WTC11 (cell line): ENCODE measurements at regions not wholly inside any gene's neighbourhood (a gene's known extent, or its start where the extent isn't known, plus 50 kb on each side); places are given as distances from the start of the nearest gene placed in this dataset.

Experiments used
- ATAC-seq: fragments of 200-7000 bp; cut with Tn5 transposase; 2 replicates; pipeline ENCODE4 v1.10.0; 2021; ENCODE audit warnings: mild to moderate bottlenecking, moderate library complexity
- CTCF ChIA-PET: fragments of 300-600 bp; sonication (Branson Sonifier 250); formaldehyde crosslinking; loops from one replicate; lab custom pipeline; 2021; ENCODE audit warnings: antibody characterized with exemption; lab: Charles Lee
- POLR2A ChIA-PET: fragments of 350-600 bp; sonication (Branson Sonifier 250); formaldehyde crosslinking; loops from one replicate; lab custom pipeline; 2021; ENCODE audit warnings: antibody characterized with exemption; lab: Charles Lee
- DNase-seq: peaks from one replicate; pipeline ENCODE4 v3.0.0; 2021; ENCODE audit warnings: low spot score
- H3K27ac Mint-ChIP-seq: 2 replicates; pipeline ENCODE4 v1.8.0; 2021; ENCODE audit warnings: mixed read lengths
- H3K27me3 Mint-ChIP-seq: 2 replicates; pipeline ENCODE4 v1.8.0; 2021; ENCODE audit warnings: low read depth, mild to moderate bottlenecking, moderate library complexity, mixed read lengths
- H3K36me3 Mint-ChIP-seq: 2 replicates; pipeline ENCODE4 v1.8.0; 2021; ENCODE audit warnings: mixed read lengths
- H3K4me1 Mint-ChIP-seq: 2 replicates; pipeline ENCODE4 v1.8.0; 2022; ENCODE audit warnings: mixed read lengths
- H3K4me3 Mint-ChIP-seq: 2 replicates; pipeline ENCODE4 v1.8.0; 2021; ENCODE audit warnings: mild to moderate bottlenecking, moderate library complexity, mixed read lengths
- H3K9me3 Mint-ChIP-seq: 2 replicates; pipeline ENCODE4 v1.8.0; 2021; ENCODE audit warnings: mixed read lengths
- CREM ChIP-seq: sonication (generic); formaldehyde crosslinking; IDR thresholded peaks from 2 replicates; pipeline ENCODE4 v1.8.1; 2022; ENCODE audit warnings: mild to moderate bottlenecking, missing genetic modification reagents, moderate library complexity
- EMX1 ChIP-seq: fragments of 250-450 bp; sonication (Bioruptor Pico); IDR thresholded peaks from 2 replicates; pipeline ENCODE4 v1.8.0; 2021; ENCODE audit warnings: mild to moderate bottlenecking
- FOXJ3 ChIP-seq: sonication (generic); formaldehyde crosslinking; IDR thresholded peaks from 2 replicates; pipeline ENCODE4 v1.9.0; 2021; ENCODE audit warnings: missing genetic modification reagents, mild to moderate bottlenecking, borderline replicate concordance
- FOXK1 ChIP-seq: sonication (generic); formaldehyde crosslinking; IDR thresholded peaks from 2 replicates; pipeline ENCODE4 v1.8.0; 2022; ENCODE audit warnings: mild to moderate bottlenecking, moderate library complexity, missing genetic modification reagents
- NFATC4 ChIP-seq: fragments of 250-450 bp; sonication (Bioruptor Pico); IDR thresholded peaks from 2 replicates; pipeline ENCODE4 v1.9.0; 2021; ENCODE audit warnings: mild to moderate bottlenecking
- NFE2L1 ChIP-seq: sonication (generic); formaldehyde crosslinking; IDR thresholded peaks from 2 replicates; pipeline ENCODE4 v1.8.1; 2023; ENCODE audit warnings: missing genetic modification reagents
- RORB ChIP-seq: fragments of 250-450 bp; sonication (Bioruptor Pico); IDR thresholded peaks from 2 replicates; pipeline ENCODE4 v1.9.0; 2021; ENCODE audit warnings: mild to moderate bottlenecking
- SOX15 ChIP-seq: fragments of 250-450 bp; sonication (Bioruptor Pico); IDR thresholded peaks from 2 replicates; pipeline ENCODE4 v1.9.0; 2021; ENCODE audit warnings: mild to moderate bottlenecking
- SP1 ChIP-seq: sonication (generic); formaldehyde crosslinking; conservative IDR thresholded peaks from 2 replicates; pipeline ENCODE4 v1.8.1; 2022; ENCODE audit warnings: missing genetic modification reagents
- TF ChIP-seq, protein P1 (sequence below): sonication (generic); formaldehyde crosslinking; IDR thresholded peaks from 2 replicates; pipeline ENCODE4 v1.8.0; 2022; ENCODE audit warnings: mild to moderate bottlenecking, missing genetic modification reagents
- TF ChIP-seq, protein P2 (sequence below): sonication (generic); formaldehyde crosslinking; IDR thresholded peaks from 2 replicates; pipeline ENCODE4 v1.8.1; 2022; ENCODE audit warnings: mild to moderate bottlenecking, missing genetic modification reagents, moderate library complexity, borderline replicate concordance
- TF ChIP-seq, protein P3 (sequence below): sonication (generic); formaldehyde crosslinking; IDR thresholded peaks from 2 replicates; pipeline ENCODE4 v1.8.0; 2022; ENCODE audit warnings: missing genetic modification reagents
- TF ChIP-seq, protein P4 (sequence below): fragments of 200-600 bp; IDR thresholded peaks from 2 replicates; pipeline ENCODE4 v1.8.0; 2022; ENCODE audit warnings: antibody characterized with exemption
- TF ChIP-seq, protein P5 (sequence below): fragments of 250-450 bp; sonication (Bioruptor Pico); IDR thresholded peaks from 2 replicates; pipeline ENCODE4 v1.9.0; 2021; ENCODE audit warnings: mild to moderate bottlenecking
- TF ChIP-seq, protein P6 (sequence below): sonication (generic); formaldehyde crosslinking; IDR thresholded peaks from 2 replicates; pipeline ENCODE4 v1.8.1; 2023; ENCODE audit warnings: mild to moderate bottlenecking, missing genetic modification reagents

DNA sequence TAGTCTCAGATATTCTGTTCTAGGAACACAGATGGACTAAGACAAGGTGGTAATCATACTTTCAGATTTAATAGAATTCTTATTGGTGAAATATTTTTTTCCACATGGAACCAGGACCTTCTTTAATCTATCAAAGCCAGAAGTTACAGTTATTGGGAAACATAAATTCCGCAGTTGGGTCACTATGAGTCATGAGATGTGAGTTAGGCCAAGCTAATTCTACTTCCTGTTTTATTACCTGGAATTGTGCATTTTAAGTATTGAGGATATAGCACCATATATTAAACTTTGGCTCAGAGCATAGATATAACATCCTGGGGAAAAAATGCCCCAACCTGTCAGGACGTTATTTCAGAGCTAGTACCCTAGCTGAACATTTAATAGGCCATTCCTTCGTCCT is 96.4 kb upstream of the P3H2 start:
- Mint-ChIP-seq H3K9me3 (peaks cover 40% of the 10 kb centered on the region), H3K4me3 (no peak overlapping the region), H3K27me3 (no peaks in the 10 kb centered on the region; the same call in 1 of the 2 replicates), H3K4me1 (peaks cover 7% of the 10 kb centered on the region; the same call in 1 of the 2 replicates), H3K36me3 (peaks cover 23% of the 10 kb centered on the region), H3K27ac (no peak overlapping the region)
- POLR2A ChIA-PET = no interaction called here
- CTCF ChIA-PET = interaction anchor here (1.0 kb wide), 1 partner anchor 226 kb away, joined by 3 read pairs; no protein-coding TSS in a partner anchor
- no peak for TF ChIP-seq FOXK1 (CRISPR knock-in tag)
- DNase-seq (no peak), ATAC-seq (no peak)

DNA sequence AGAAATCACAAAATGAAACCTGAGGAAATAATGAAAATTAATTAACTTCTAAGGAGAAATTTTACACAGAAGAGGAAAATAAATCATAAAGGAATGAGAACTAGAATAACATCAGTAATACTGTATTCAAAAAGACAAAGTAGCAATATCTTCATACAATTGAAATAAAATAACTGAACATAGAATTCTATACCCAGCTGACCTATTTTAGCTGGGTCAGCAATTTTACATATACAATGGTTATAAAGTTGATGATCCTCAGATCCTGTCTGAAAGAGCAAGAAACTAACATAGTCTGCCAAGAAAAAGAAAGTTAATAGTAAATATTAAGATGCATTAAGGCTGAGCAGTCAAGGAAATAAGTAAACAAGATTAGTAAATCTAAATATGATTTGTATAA is 93.0 kb upstream of the P3H2 start:
- H3K9me3 Mint-ChIP-seq = peaks cover 20% of the 10 kb centered on the region
- peaks cover 7% of the 10 kb centered on the region; the same call in 1 of the 2 replicates for H3K4me1 Mint-ChIP-seq
- no peaks in the 10 kb centered on the region for H3K36me3 Mint-ChIP-seq
- ChIA-PET CTCF (no interaction called here), POLR2A (no interaction called here)
- no peak overlapping the region for H3K4me3 Mint-ChIP-seq
- DNase-seq = no peak
- H3K27ac Mint-ChIP-seq = no peak overlapping the region
- no peaks in the 10 kb centered on the region for H3K27me3 Mint-ChIP-seq
- ATAC-seq = no peak
- TF ChIP-seq, protein P1, sequence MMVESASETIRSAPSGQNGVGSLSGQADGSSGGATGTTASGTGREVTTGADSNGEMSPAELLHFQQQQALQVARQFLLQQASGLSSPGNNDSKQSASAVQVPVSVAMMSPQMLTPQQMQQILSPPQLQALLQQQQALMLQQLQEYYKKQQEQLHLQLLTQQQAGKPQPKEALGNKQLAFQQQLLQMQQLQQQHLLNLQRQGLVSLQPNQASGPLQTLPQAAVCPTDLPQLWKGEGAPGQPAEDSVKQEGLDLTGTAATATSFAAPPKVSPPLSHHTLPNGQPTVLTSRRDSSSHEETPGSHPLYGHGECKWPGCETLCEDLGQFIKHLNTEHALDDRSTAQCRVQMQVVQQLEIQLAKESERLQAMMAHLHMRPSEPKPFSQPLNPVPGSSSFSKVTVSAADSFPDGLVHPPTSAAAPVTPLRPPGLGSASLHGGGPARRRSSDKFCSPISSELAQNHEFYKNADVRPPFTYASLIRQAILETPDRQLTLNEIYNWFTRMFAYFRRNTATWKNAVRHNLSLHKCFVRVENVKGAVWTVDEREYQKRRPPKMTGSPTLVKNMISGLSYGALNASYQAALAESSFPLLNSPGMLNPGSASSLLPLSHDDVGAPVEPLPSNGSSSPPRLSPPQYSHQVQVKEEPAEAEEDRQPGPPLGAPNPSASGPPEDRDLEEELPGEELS (CRISPR knock-in tag) = no peak
- TF ChIP-seq RORB (CRISPR knock-in tag) (no peak), CREM (CRISPR knock-in tag) (no peak), EMX1 (CRISPR knock-in tag) (no peak), SOX15 (CRISPR knock-in tag) (no peak), SP1 (no peak), FOXJ3 (CRISPR knock-in tag) (no peak), NFE2L1 (CRISPR knock-in tag) (no peak), NFATC4 (CRISPR knock-in tag) (no peak)
- TF ChIP-seq, protein P2, sequence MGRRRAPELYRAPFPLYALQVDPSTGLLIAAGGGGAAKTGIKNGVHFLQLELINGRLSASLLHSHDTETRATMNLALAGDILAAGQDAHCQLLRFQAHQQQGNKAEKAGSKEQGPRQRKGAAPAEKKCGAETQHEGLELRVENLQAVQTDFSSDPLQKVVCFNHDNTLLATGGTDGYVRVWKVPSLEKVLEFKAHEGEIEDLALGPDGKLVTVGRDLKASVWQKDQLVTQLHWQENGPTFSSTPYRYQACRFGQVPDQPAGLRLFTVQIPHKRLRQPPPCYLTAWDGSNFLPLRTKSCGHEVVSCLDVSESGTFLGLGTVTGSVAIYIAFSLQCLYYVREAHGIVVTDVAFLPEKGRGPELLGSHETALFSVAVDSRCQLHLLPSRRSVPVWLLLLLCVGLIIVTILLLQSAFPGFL (CRISPR knock-in tag) = no peak
- TF ChIP-seq, protein P3, sequence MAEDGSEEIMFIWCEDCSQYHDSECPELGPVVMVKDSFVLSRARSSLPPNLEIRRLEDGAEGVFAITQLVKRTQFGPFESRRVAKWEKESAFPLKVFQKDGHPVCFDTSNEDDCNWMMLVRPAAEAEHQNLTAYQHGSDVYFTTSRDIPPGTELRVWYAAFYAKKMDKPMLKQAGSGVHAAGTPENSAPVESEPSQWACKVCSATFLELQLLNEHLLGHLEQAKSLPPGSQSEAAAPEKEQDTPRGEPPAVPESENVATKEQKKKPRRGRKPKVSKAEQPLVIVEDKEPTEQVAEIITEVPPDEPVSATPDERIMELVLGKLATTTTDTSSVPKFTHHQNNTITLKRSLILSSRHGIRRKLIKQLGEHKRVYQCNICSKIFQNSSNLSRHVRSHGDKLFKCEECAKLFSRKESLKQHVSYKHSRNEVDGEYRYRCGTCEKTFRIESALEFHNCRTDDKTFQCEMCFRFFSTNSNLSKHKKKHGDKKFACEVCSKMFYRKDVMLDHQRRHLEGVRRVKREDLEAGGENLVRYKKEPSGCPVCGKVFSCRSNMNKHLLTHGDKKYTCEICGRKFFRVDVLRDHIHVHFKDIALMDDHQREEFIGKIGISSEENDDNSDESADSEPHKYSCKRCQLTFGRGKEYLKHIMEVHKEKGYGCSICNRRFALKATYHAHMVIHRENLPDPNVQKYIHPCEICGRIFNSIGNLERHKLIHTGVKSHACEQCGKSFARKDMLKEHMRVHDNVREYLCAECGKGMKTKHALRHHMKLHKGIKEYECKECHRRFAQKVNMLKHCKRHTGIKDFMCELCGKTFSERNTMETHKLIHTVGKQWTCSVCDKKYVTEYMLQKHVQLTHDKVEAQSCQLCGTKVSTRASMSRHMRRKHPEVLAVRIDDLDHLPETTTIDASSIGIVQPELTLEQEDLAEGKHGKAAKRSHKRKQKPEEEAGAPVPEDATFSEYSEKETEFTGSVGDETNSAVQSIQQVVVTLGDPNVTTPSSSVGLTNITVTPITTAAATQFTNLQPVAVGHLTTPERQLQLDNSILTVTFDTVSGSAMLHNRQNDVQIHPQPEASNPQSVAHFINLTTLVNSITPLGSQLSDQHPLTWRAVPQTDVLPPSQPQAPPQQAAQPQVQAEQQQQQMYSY (CRISPR knock-in tag) = no peak
- TF ChIP-seq, protein P4, sequence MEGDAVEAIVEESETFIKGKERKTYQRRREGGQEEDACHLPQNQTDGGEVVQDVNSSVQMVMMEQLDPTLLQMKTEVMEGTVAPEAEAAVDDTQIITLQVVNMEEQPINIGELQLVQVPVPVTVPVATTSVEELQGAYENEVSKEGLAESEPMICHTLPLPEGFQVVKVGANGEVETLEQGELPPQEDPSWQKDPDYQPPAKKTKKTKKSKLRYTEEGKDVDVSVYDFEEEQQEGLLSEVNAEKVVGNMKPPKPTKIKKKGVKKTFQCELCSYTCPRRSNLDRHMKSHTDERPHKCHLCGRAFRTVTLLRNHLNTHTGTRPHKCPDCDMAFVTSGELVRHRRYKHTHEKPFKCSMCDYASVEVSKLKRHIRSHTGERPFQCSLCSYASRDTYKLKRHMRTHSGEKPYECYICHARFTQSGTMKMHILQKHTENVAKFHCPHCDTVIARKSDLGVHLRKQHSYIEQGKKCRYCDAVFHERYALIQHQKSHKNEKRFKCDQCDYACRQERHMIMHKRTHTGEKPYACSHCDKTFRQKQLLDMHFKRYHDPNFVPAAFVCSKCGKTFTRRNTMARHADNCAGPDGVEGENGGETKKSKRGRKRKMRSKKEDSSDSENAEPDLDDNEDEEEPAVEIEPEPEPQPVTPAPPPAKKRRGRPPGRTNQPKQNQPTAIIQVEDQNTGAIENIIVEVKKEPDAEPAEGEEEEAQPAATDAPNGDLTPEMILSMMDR = no peak
- TF ChIP-seq, protein P5, sequence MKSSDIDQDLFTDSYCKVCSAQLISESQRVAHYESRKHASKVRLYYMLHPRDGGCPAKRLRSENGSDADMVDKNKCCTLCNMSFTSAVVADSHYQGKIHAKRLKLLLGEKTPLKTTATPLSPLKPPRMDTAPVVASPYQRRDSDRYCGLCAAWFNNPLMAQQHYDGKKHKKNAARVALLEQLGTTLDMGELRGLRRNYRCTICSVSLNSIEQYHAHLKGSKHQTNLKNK = no peak
- TF ChIP-seq, protein P6, sequence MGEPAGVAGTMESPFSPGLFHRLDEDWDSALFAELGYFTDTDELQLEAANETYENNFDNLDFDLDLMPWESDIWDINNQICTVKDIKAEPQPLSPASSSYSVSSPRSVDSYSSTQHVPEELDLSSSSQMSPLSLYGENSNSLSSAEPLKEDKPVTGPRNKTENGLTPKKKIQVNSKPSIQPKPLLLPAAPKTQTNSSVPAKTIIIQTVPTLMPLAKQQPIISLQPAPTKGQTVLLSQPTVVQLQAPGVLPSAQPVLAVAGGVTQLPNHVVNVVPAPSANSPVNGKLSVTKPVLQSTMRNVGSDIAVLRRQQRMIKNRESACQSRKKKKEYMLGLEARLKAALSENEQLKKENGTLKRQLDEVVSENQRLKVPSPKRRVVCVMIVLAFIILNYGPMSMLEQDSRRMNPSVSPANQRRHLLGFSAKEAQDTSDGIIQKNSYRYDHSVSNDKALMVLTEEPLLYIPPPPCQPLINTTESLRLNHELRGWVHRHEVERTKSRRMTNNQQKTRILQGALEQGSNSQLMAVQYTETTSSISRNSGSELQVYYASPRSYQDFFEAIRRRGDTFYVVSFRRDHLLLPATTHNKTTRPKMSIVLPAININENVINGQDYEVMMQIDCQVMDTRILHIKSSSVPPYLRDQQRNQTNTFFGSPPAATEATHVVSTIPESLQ = no peak
